ENCODE measurements at regions not wholly inside any gene's neighbourhood (a gene's known extent, or its start where the extent isn't known, plus 50 kb on each side); places are given as distances from the start of the nearest gene placed in this dataset.

GRCh38 chr12:79988368-79988767 lies 53.5 kb upstream of the PPP1R12A start:
- H3K27me3 Mint-ChIP-seq (ENCODE audit: low read depth) = peaks cover 1% of the 10 kb centered on the region
- H3K36me3 Mint-ChIP-seq = no peaks in the 10 kb centered on the region
- TF ChIP-seq CTCF (IDR thresholded peaks at IDR 0.05; ENCODE audit: unreplicated experiment) = no peak
- H3K4me1 Mint-ChIP-seq = peaks cover 6% of the 10 kb centered on the region
- H3K9me3 Mint-ChIP-seq = no peaks in the 10 kb centered on the region
- no peak overlapping the region for H3K4me3 Mint-ChIP-seq
- no peak for DNase-seq (ENCODE audit: low spot score in 2 of 2, unreplicated experiment in 2 of 2)
- no peak overlapping the region for H3K27ac Mint-ChIP-seq

GRCh38 chr12:79987731-79988130 lies 52.8 kb upstream of the PPP1R12A start:
- no peak overlapping the region for H3K4me3 Mint-ChIP-seq
- no peak for DNase-seq (ENCODE audit: low spot score in 2 of 2, unreplicated experiment in 2 of 2)
- no peaks in the 10 kb centered on the region for H3K9me3 Mint-ChIP-seq
- H3K27me3 Mint-ChIP-seq (ENCODE audit: low read depth) = peaks cover 1% of the 10 kb centered on the region
- H3K36me3 Mint-ChIP-seq = no peaks in the 10 kb centered on the region
- TF ChIP-seq CTCF (IDR thresholded peaks at IDR 0.05; ENCODE audit: unreplicated experiment) = no peak
- no peak overlapping the region for H3K27ac Mint-ChIP-seq
- peaks cover 6% of the 10 kb centered on the region for H3K4me1 Mint-ChIP-seq
